ENCODE measurements at regions not wholly inside any gene's neighbourhood (a gene's known extent, or its start where the extent isn't known, plus 50 kb on each side); places are given as distances from the start of the nearest gene placed in this dataset.

GRCh38 chr1:90362163-90362562 lies 354.9 kb downstream of the BARHL2 start:
- no peak for DNase-seq (ENCODE audit: low spot score in 2 of 2)
- no peaks in the 10 kb centered on the region for H3K9me3 ChIP-seq
- no peak overlapping the region for H3K27ac ChIP-seq
- H3K36me3 ChIP-seq: no peaks in the 10 kb centered on the region
- H3K4me3 ChIP-seq: no peak overlapping the region
- WGBS: 84% methylated on average over 2 of the region's 2 CpGs
- TF ChIP-seq POLR2A (IDR thresholded peaks at IDR 0.05): no peak
- no peak for TF ChIP-seq POLR2AphosphoS5 (IDR thresholded peaks at IDR 0.05)
- TF ChIP-seq EP300 (IDR thresholded peaks at IDR 0.05): no peak
- no peak for TF ChIP-seq CTCF (IDR thresholded peaks at IDR 0.05)
- no peaks in the 10 kb centered on the region for H3K4me1 ChIP-seq
- no peaks in the 10 kb centered on the region for H3K27me3 ChIP-seq

- Histone ChIP-seq H3K4me1 (no peaks in the 10 kb centered on the region), H3K27ac (no peak overlapping the region), H3K4me3 (no peak overlapping the region), H3K9me3 (no peaks in the 10 kb centered on the region), H3K36me3 (no peaks in the 10 kb centered on the region), H3K27me3 (no peaks in the 10 kb centered on the region)
- 82% methylated on average over 1 of the region's 1 CpG for WGBS
- no peak for TF ChIP-seq POLR2A (IDR thresholded peaks at IDR 0.05)
- TF ChIP-seq POLR2AphosphoS5 (IDR thresholded peaks at IDR 0.05): no peak
- no peak for TF ChIP-seq CTCF (IDR thresholded peaks at IDR 0.05)
- no peak for TF ChIP-seq EP300 (IDR thresholded peaks at IDR 0.05)
- no peak for DNase-seq (ENCODE audit: low spot score in 2 of 2)
These were observed 356.1 kb downstream of the BARHL2 start for GRCh38 chr1:90361026-90361425.

- Histone ChIP-seq H3K27ac (no peak overlapping the region), H3K27me3 (no peaks in the 10 kb centered on the region), H3K4me1 (no peaks in the 10 kb centered on the region), H3K36me3 (no peaks in the 10 kb centered on the region), H3K9me3 (no peaks in the 10 kb centered on the region), H3K4me3 (no peak overlapping the region)
- TF ChIP-seq EP300 (IDR thresholded peaks at IDR 0.05) (no peak), CTCF (IDR thresholded peaks at IDR 0.05) (no peak), POLR2A (IDR thresholded peaks at IDR 0.05) (no peak), POLR2AphosphoS5 (IDR thresholded peaks at IDR 0.05) (no peak)
- 86% methylated on average over 6 of the region's 6 CpGs for WGBS
- DNase-seq (ENCODE audit: low spot score in 2 of 2): no peak
These were observed 357.1 kb downstream of the BARHL2 start for GRCh38 chr1:90359994-90360393.

GRCh38 chr1:90358448-90358847 lies 358.7 kb downstream of the BARHL2 start:
- Histone ChIP-seq H3K36me3 (no peaks in the 10 kb centered on the region), H3K27me3 (no peaks in the 10 kb centered on the region), H3K4me3 (no peak overlapping the region), H3K9me3 (no peaks in the 10 kb centered on the region), H3K4me1 (no peaks in the 10 kb centered on the region), H3K27ac (no peak overlapping the region)
- no peak for DNase-seq (ENCODE audit: low spot score in 2 of 2)
- 82% methylated on average over 2 of the region's 2 CpGs for whole genome bisulfite sequencing
- no peak for TF ChIP-seq POLR2A (IDR thresholded peaks at IDR 0.05)
- no peak for TF ChIP-seq POLR2AphosphoS5 (IDR thresholded peaks at IDR 0.05)
- no peak for TF ChIP-seq EP300 (IDR thresholded peaks at IDR 0.05)
- TF ChIP-seq CTCF (IDR thresholded peaks at IDR 0.05): no peak

GRCh38 chr1:90357995-90358394 lies 359.1 kb downstream of the BARHL2 start:
- no peaks in the 10 kb centered on the region for H3K27me3 ChIP-seq
- no peak overlapping the region for H3K27ac ChIP-seq
- DNase-seq (ENCODE audit: low spot score in 2 of 2): no peak
- WGBS: 17% methylated on average over 2 of the region's 2 CpGs
- no peaks in the 10 kb centered on the region for H3K9me3 ChIP-seq
- no peak for TF ChIP-seq EP300 (IDR thresholded peaks at IDR 0.05)
- no peak for TF ChIP-seq POLR2AphosphoS5 (IDR thresholded peaks at IDR 0.05)
- TF ChIP-seq CTCF (IDR thresholded peaks at IDR 0.05): no peak
- TF ChIP-seq POLR2A (IDR thresholded peaks at IDR 0.05): no peak
- no peaks in the 10 kb centered on the region for H3K4me1 ChIP-seq
- no peaks in the 10 kb centered on the region for H3K36me3 ChIP-seq
- no peak overlapping the region for H3K4me3 ChIP-seq
